ENCODE measurements at regions not wholly inside any gene's neighbourhood (a gene's known extent, or its start where the extent isn't known, plus 50 kb on each side); places are given as distances from the start of the nearest gene placed in this dataset.

DNA sequence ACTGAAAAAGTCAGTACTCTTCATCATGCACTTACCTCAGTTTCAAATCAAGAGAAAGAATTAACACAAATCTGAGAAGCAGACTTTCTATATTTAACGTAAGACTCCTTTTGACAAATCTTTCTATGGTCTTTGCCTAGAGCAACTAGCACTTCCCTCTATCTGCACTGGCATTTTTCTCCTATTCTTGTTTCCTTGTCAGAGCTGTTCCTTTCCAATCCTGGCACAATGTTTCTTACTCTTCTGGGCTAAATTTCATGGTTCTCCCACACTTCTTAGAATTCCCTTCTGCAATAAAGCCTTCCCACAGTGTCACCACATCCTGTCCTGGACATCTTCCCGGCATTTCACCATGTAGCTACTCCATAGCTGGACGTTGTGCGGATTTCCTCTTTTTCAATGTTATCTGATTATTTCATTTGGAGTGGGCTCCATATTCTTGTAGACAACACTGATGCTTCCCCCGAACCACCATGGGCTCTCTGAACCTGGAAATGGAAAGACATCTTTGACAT lies 144.7 kb upstream of the CTNNA2 start:
- Histone ChIP-seq H4K20me1 (ENCODE audit: control insufficient read depth, insufficient read depth, low read depth, low read length) (no peaks in the 10 kb centered on the region), H3K4me1 (ENCODE audit: control insufficient read depth, low read length) (no peaks in the 10 kb centered on the region), H3K36me3 (ENCODE audit: control insufficient read depth, low read length) (no peaks in the 10 kb centered on the region), H3K9me2 (replicated peaks; ENCODE audit: control insufficient read depth, low read length) (no peaks in the 10 kb centered on the region), H3F3A (ENCODE audit: control insufficient read depth, insufficient read depth) (no peaks in the 10 kb centered on the region), H3K27ac (ENCODE audit: low read depth, low read length) (no peak overlapping the region), H3K4me2 (ENCODE audit: low read length) (no peak overlapping the region), H3K4me3 (ENCODE audit: low read length) (no peak overlapping the region), H3K9me3 (ENCODE audit: control insufficient read depth, insufficient read depth, low read length) (no peaks in the 10 kb centered on the region), H3K79me2 (ENCODE audit: control insufficient read depth, low read length) (no peaks in the 10 kb centered on the region), H3K27me3 (ENCODE audit: control insufficient read depth, low read length) (no peaks in the 10 kb centered on the region)
- TF ChIP-seq EZH2phosphoT487 (IDR thresholded peaks at IDR 0.05; ENCODE audit: borderline replicate concordance, low read length) (no peak), CTCF (IDR thresholded peaks at IDR 0.05; ENCODE audit: low read depth, low read length, poor library complexity, severe bottlenecking) (no peak)

- no peaks in the 10 kb centered on the region for H3K9me3 ChIP-seq (ENCODE audit: control insufficient read depth, insufficient read depth, low read length)
- H3K4me2 ChIP-seq (ENCODE audit: low read length) = no peak overlapping the region
- H3K4me1 ChIP-seq (ENCODE audit: control insufficient read depth, low read length) = no peaks in the 10 kb centered on the region
- H3K27ac ChIP-seq (ENCODE audit: low read depth, low read length) = no peak overlapping the region
- H4K20me1 ChIP-seq (ENCODE audit: control insufficient read depth, insufficient read depth, low read depth, low read length) = no peaks in the 10 kb centered on the region
- H3K9me2 ChIP-seq (replicated peaks; ENCODE audit: control insufficient read depth, low read length) = no peaks in the 10 kb centered on the region
- no peaks in the 10 kb centered on the region for H3K79me2 ChIP-seq (ENCODE audit: control insufficient read depth, low read length)
- no peaks in the 10 kb centered on the region for H3K27me3 ChIP-seq (ENCODE audit: control insufficient read depth, low read length)
- H3F3A ChIP-seq (ENCODE audit: control insufficient read depth, insufficient read depth) = no peaks in the 10 kb centered on the region
- no peaks in the 10 kb centered on the region for H3K36me3 ChIP-seq (ENCODE audit: control insufficient read depth, low read length)
- no peak for TF ChIP-seq CTCF (IDR thresholded peaks at IDR 0.05; ENCODE audit: low read depth, low read length, poor library complexity, severe bottlenecking)
- no peak for TF ChIP-seq EZH2phosphoT487 (IDR thresholded peaks at IDR 0.05; ENCODE audit: borderline replicate concordance, low read length)
- H3K4me3 ChIP-seq (ENCODE audit: low read length) = no peak overlapping the region
Observed at GRCh38 chr2:79359419-79359818, 153.4 kb upstream of the CTNNA2 start.

DNA sequence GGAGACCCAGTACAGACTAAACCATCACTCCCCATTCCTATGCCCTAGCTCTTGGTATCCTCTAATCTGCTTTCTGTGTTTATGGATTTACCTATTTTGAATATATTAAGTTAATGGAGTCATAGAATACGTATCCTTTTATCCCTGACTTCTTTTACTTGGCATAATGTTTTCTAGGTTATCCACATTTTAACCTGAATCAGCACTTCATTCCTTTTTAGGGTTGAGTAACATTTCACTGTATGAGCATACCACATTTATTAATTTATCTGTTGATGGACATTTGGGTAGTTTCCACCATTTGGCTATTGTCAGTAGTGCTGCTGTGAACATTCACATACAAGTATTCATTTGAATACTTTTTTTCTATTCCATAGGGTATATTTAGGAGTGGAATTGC lies 157.3 kb upstream of the CTNNA2 start:
- Histone ChIP-seq H3F3A (ENCODE audit: control insufficient read depth, insufficient read depth) (no peaks in the 10 kb centered on the region), H4K20me1 (ENCODE audit: control insufficient read depth, insufficient read depth, low read depth, low read length) (no peaks in the 10 kb centered on the region), H3K4me2 (ENCODE audit: low read length) (no peak overlapping the region), H3K27me3 (ENCODE audit: control insufficient read depth, low read length) (no peaks in the 10 kb centered on the region), H3K9me2 (replicated peaks; ENCODE audit: control insufficient read depth, low read length) (no peaks in the 10 kb centered on the region), H3K79me2 (ENCODE audit: control insufficient read depth, low read length) (no peaks in the 10 kb centered on the region), H3K9me3 (ENCODE audit: control insufficient read depth, insufficient read depth, low read length) (no peaks in the 10 kb centered on the region), H3K4me3 (ENCODE audit: low read length) (no peak overlapping the region), H3K36me3 (ENCODE audit: control insufficient read depth, low read length) (no peaks in the 10 kb centered on the region), H3K27ac (ENCODE audit: low read depth, low read length) (no peak overlapping the region), H3K4me1 (ENCODE audit: control insufficient read depth, low read length) (no peaks in the 10 kb centered on the region)
- TF ChIP-seq CTCF (IDR thresholded peaks at IDR 0.05; ENCODE audit: low read depth, low read length, poor library complexity, severe bottlenecking) (no peak), EZH2phosphoT487 (IDR thresholded peaks at IDR 0.05; ENCODE audit: borderline replicate concordance, low read length) (no peak)
